ENCODE measurements at regions not wholly inside any gene's neighbourhood (a gene's known extent, or its start where the extent isn't known, plus 50 kb on each side); places are given as distances from the start of the nearest gene placed in this dataset.

GRCh38 chr14:83744224-83744623, 1785.7 kb upstream of the FLRT2 start:
- no peak for TF ChIP-seq EP300 (IDR thresholded peaks at IDR 0.05)
- TF ChIP-seq, protein P1, sequence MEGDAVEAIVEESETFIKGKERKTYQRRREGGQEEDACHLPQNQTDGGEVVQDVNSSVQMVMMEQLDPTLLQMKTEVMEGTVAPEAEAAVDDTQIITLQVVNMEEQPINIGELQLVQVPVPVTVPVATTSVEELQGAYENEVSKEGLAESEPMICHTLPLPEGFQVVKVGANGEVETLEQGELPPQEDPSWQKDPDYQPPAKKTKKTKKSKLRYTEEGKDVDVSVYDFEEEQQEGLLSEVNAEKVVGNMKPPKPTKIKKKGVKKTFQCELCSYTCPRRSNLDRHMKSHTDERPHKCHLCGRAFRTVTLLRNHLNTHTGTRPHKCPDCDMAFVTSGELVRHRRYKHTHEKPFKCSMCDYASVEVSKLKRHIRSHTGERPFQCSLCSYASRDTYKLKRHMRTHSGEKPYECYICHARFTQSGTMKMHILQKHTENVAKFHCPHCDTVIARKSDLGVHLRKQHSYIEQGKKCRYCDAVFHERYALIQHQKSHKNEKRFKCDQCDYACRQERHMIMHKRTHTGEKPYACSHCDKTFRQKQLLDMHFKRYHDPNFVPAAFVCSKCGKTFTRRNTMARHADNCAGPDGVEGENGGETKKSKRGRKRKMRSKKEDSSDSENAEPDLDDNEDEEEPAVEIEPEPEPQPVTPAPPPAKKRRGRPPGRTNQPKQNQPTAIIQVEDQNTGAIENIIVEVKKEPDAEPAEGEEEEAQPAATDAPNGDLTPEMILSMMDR (IDR thresholded peaks at IDR 0.05), result no peak

Measured in ovary (tissue), 3 donors.